ENCODE measurements at regions not wholly inside any gene's neighbourhood (a gene's known extent, or its start where the extent isn't known, plus 50 kb on each side); places are given as distances from the start of the nearest gene placed in this dataset.

DNA sequence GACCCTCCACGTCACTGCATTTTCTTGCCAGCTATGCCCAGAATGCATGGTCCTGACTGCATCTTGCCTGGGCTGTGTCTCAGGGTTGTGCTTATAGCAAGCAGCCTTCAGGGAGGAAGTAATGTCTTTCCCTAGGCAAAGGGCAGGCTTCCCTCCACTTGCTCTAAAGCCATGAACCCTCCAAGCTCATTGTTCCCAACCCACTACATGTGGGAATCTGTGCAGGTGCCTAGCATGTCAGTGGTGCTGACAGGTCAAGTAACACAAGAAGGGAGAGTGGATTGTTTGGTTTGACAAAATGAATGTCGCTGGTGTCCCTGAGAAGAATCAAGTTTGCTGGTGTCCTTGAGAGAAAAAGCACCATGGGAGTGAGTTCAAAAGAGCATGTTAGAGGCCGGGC is 53.9 kb upstream of the UCN3 start:
- no peak for DNase-seq

DNA sequence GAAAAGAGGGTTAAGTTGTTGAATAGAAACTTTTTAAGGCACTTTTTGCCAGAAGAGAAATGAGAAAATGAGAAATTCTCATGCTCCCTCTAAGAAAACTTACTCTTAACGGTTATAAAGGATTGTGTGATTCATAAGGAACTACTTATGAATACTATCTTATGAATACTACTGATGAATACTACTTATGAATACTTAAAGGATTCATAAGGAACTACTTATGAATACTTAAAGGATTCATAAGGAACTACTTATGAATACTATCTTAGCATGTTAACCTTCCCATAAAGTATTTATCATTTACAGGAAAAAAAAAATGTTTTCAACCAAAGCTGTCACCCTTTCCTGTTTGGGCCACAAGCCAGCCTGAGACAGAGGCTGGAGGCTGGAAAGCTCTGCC is 53.1 kb upstream of the UCN3 start:
- DNase-seq: no peak

DNA sequence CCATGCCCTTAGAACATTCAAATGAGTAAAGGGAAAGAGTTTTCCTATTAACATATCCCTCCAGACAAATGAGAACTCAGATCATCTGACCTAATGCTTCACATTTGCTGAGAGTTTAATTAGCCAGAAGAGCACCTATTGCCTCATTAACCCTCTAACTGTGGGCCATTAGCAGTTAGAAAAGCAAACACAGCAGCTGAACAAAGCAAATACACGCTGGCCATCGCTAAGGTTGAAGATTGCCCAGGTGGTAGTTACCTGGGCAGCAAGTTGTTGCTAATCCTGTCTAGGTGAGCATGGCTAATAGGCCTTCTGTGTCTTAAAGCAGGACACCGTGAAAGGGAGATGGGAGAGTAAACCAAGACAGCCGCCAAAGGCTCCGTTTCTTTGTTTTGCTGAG is 49.9 kb upstream of the UCN3 start:
- DNase-seq: no peak

Measured in fibroblast of skin of abdomen (primary cell).